ENCODE measurements at regions not wholly inside any gene's neighbourhood (a gene's known extent, or its start where the extent isn't known, plus 50 kb on each side); places are given as distances from the start of the nearest gene placed in this dataset.

DNA sequence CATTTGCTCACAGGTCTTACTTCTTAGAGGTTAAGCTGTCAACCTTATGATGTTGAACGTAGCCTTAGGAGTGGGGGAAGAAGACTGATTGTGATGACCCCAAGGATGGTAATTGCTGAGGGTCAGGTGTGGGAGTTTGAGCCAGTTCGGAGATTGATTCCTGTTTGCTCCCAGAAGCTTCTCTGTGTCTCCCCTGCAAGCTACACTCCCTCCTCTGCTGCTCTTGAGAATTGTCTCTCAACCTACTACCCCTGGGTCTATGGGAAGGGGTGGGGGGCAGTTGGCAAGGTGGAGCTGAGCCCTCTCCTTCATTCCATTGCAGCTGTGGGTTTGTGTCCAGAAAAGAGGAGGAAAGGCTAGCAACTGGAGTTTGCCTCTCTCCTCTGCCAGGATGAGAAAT is 113.8 kb downstream of the PLEKHG1 start:
- no peak for DNase-seq

DNA sequence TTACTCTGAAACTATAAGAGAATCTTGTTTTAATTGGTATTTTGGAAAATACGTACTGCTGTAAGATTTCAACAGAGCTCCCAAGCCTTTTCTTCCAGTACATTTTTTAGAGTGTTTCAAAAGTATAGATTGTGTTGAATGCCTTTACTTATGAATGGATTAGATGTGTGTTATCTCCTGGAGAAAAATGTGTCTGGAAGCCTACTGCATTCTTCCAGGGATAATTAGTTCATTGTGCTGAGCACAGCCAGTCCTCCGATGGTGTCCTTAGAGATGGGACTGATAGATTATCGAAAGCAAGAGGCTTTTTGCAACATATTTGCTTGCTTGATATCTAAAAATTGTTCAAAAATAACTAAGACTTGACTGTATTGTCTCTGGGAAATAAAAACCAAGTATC is 114.2 kb downstream of the PLEKHG1 start:
- no peak for DNase-seq

DNA sequence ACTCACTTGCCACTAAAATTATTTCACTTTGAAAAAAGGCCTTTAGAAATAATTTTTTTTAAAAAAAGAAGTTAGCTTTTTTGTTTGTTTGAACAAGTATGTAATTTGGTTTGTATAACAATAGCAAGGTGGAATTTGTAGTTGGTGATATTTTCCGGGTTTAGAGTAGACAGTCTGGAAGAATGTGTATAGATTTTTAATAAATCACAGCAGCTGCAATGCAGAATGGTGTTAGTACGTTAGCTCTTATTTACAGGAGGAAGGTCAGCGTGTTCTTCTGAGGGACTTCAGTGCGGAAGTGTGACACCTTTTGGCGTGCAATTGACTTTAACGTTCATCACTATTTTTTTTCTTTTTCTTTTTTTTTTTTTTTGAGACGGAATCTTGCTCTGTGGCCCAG is 115.4 kb downstream of the PLEKHG1 start:
- DNase-seq, result no peak

GRCh38 chr6:150717419-150717818 is 117.7 kb downstream of the PLEKHG1 start:
- no peak for DNase-seq

- DNase-seq, result no peak
These were observed 119.5 kb downstream of the PLEKHG1 start for GRCh38 chr6:150719099-150719766.

DNA sequence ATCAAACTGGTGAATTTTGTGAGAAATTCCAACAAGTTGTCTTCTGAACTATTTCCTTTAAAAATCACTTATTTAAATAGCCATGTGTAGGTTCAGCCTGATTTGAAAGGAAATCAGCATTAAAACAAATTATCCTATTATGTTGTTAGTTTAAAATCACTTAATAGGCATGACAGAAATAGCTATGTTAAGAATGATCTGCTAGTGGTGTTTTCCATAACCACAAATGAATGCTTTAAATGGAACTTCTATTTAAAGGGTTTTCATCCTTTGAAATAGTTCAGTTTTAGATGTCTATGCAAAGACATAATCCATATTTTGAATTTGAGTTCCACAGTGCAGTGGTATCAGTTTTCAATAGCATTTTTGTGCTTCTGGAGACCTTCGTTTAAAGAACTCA is 120.1 kb downstream of the PLEKHG1 start:
- DNase-seq, result no peak

DNA sequence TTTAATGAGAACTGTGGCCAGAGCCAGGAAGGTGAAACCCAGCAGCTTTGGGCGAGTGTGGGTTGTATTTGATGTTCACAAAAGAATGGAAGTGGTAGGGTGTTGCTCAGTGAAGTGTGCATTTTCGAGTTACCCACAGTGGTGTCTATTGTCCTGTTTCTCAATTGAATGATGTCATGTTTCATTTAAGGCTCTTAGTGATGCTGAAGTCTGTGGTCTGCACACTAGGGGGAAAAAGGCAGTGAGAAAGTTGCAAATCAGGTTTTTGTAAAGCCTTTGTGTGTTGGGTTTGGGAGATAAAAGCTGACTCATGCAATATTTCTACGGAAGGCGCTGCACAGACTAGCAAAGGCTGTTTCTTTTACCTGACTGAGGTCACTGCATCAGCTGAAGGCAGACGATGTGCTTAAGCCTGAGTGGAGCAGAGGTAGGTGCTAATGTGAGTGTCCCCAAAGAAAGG is 121.1 kb downstream of the PLEKHG1 start:
- no peak for DNase-seq

DNA sequence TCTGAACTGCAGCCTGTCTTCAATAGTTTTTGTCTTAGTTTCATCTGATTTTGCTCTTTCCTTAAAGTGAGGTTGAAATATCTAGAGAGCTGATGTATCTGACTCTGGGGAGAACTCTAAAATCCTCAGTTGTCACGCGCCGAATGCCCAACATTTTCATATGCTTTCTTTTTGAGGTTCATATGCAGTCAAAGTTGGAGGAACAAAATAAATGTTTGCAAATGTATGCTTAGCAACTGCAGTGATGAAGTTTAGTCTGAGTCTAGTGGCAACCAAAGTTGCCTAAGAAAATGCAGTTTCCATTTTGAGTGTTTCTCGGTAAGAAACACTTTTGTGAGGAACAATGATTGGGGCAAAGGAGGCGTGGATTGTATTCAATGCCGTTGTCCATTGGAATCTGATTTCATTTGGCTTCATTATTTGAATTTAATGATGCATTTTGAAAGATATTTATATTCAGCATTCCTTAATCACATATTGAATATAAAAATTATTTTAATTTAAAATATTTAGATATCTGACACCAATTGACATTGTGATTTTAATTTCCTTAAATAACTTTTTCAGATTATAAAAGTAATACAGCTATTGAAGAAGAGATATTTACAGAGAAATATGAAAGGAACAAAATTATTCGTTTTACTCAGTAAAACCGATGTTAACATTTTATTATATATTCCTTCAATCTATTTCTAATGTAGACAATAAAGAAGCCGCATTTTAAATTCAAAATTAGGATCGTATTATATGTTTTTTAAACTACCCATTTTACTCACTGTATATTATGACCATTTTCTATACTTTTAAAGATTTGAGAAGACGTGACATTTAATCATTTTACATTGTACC is 122.0 kb downstream of the PLEKHG1 start:
- no peak for DNase-seq

DNA sequence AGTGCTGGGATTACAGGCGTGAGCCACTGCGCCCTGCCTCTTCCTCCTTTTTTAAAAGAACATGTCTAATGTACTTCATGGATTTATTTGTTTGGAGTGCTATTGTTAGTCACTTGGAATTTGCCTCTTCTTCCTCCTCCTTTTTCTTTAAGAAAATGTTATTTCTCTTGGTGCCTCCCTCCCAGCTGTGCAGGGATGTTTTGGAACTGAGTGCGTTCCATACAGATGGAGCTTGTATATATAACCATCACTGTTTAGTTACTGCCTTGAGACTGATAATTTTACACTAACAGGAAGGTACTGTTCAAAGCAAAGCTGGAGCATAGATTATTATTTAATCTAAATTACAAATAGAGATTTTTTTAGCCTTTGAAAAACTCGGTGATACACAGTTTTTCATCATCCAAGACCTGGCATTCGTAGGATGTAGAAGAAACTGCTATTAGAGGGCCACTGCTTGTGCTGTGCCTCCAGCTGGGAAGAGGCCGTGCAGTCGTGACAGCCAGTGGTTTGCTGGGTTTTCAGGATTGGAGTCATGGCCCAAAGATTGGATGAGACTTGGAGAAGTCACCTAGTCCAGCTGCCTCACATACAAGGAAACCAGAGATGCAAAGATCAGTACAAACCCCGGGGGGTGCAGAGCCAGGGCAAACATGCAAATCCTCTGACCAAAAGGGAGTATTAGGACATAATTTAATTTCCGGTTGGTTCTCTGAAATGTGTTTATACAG is 123.1 kb downstream of the PLEKHG1 start:
- DNase-seq, result no peak

GRCh38 chr6:150723345-150723658 is 123.6 kb downstream of the PLEKHG1 start:
- DNase-seq, result no peak

DNA sequence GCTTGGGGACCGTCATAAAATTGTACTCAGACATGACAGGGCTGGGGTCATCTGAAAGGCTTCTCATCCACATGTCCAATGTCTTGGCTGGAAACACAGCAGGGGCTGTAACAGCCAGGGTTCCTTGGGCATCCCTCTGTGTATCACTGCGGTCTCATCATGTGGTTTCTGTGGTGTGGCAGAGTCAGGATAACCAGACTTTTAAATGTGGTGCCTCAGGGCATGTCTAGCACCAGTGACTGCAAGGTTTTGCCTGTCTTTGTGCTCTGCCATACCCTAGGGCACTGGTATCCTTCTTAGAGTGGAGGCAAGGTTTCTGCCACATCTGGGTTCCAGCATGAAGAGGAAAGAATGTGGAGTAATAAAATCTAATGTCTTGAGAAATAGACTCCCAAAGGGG is 124.2 kb downstream of the PLEKHG1 start:
- DNase-seq, result no peak

DNA sequence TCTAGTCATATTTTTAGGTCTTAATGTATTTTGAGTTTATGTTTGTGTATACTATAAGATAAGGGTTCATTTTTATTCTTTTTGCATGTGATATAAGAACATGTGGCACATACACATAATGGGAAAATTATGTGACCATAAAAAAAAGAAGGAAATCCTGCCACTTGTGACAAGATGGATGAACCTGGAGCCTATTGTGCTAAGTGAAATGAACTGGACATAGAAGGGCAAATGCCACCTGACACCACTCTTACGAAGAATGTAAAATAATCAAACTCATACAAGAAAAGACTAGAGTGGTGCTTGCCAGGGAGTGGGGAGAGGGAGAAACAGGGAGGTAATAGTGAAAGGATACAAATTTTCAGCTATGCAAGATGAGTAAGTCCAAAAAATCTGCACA is 126.1 kb downstream of the PLEKHG1 start:
- DNase-seq, result no peak

GRCh38 chr6:150729188-150729748 is 129.6 kb downstream of the PLEKHG1 start:
- DNase-seq, result no peak

DNA sequence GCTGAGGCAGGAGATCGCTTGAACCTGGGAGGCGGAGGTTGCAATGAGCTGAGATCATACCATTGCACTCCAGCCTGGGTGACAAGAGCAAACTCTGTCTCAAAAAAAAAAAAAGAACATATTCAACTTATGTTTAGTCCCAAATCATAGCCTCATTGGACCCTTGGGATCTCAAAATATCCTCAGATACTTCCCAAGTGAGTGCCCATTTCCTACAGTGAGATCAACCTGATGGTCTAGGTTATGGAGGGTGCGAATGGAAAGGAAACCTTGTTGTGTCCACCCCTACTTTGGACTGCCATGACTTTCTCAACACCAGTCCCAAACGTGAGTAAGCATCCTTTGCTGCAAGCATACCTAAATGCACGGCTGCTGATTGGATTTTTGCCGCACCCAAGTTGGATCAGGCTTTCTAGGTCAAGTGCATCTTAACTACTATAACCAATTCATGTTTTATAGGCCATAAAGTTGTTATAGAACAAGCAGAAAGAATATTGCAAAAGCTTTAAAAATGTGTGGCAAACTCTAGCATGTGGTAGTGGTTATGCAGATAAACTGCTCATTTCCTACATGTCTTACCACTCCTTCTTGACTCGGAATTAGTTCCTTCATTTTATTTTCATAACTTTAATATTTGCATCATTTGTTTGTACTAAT is 131.2 kb downstream of the PLEKHG1 start:
- no peak for DNase-seq

DNA sequence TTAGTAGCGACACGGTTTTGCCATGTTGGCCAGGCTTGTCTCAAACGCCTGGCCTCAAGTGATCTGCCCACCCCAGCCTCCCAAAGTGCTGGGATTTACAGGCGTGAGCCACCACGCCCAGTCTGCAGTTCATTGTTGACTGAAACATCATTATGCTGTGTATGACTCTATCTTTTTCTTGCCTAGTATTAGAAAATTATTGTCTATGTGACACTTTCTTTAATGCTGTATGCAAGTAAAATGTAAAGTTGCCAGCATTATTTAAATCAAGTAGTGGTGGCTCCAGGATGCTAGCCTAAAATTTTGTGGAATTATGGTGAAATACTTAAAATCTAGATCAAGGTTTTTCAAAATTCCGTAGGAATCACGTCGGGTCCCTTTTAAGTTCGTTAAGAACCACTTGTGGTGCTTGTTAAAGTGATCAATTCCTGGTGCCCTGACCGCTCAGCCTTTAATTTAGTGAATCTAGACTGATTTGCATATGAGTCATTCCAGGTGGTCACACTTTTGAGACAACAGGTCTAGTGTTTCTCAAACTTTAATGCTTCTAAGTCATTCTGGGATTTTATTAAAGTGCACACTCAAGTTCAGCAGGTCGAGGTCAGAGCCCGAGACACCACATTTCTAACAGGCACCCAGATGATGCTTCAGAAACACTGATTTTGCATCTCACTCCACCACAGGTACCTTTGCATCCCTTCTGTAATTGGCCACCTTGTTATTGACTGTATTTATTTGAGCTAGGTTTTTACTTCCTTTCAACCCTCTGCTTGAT is 132.6 kb upstream of the MTHFD1L start:
- DNase-seq, result no peak

DNA sequence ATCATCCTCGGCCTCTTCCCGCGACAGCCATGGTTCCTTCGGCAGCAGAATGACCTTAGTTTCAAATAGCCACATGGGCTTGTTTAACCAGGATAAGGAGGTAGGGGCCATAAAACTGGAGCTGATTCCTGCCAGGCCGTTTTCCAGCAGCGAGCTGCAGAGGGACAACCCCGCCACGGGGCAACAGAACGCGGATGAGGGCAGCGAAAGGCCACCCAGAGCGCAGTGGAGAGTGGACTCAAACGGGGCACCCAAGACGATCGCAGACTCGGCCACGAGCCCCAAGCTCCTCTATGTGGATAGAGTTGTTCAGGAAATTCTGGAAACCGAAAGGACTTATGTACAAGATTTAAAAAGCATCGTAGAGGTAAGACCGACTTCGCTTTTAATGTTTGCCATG is 131.8 kb upstream of the MTHFD1L start:
- DNase-seq, result no peak

GRCh38 chr6:150734235-150734634 is 131.3 kb upstream of the MTHFD1L start:
- no peak for DNase-seq

GRCh38 chr6:150735341-150735851 is 130.1 kb upstream of the MTHFD1L start:
- DNase-seq, result no peak

DNA sequence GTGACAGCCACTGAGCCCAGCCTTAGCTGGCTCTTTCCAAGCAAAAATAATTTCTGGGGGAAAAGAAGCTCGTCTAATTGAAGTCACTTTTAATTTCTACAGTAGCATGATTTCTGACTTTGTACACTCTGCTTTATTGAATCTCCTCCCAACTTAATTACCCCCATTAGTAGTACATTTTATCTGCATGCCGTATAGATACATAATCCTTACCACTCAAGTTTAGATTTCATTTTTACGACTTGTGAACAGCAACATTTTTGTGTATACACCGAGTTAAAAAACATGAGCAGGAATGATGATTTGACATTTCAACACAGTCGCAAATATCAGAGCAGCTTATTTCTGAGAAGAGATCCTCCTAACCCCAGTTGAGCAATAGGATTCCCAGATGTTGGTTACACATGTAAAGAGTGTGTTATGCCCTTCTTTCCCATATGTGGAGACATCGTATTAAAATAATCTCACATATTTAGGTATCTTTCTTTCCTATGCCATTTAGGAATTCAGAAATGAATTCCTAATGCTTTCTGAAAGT is 127.3 kb upstream of the MTHFD1L start:
- DNase-seq, result no peak

- no peak for DNase-seq
These were observed 125.7 kb upstream of the MTHFD1L start for GRCh38 chr6:150739711-150740349.

DNA sequence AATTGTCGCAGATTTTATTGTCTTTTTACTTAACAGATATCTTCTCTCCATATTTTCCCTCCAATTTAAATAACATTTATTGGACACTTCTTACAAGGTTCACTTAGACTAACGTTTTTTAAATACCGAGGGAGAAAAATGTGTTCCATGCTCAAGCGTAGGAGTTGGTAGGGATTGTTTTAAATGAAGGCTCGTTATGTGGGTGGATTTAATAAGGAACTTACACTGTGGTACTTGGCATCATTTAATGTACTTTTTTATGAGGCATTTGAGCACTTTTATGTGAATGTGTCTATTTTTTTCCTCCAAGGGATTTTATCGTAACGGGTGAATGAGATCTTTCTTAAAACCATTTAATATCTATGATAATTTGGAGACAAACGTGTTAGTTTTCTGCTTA is 125.0 kb upstream of the MTHFD1L start:
- DNase-seq, result no peak

Measured in activated CD4-positive, CD25-positive, alpha-beta regulatory T cell (primary cell).